GM12878 (cell line): ENCODE measurements at regions not wholly inside any gene's neighbourhood (a gene's known extent, or its start where the extent isn't known, plus 50 kb on each side); places are given as distances from the start of the nearest gene placed in this dataset.

ENCODE experiments used
- ATAC-seq: fragments of 200-7000 bp; cut with Tn5 transposase; 3 replicates; pipeline ENCODE4 v1.9.1; 2020; ENCODE audit warnings: mild to moderate bottlenecking, moderate library complexity
- BruUV-seq: library from RNA; stranded (reverse); fragments of 400-500 nt; replicated peaks from 2 replicates; lab custom pipeline; 2021; lab: Mats Ljungman, UMichigan
- CTCF ChIA-PET: fragments of 300-600 bp; sonication (Branson Sonifier 250); formaldehyde crosslinking; extraction: SDS; loops from one replicate; lab custom pipeline; 2021; ENCODE audit warnings: inconsistent platforms; lab: Yijun Ruan, JAX
- POLR2A ChIA-PET: fragments of 350-600 bp; formaldehyde crosslinking; extraction: SDS; loops from one replicate; lab custom pipeline; 2021; ENCODE audit warnings: inconsistent platforms; lab: Charles Lee
- RAD21 ChIA-PET: fragments of 300-600 bp; sonication (Branson Sonifier 250); formaldehyde crosslinking; loops from one replicate; lab custom pipeline; 2023; ENCODE audit warnings: antibody characterized with exemption; ENCODE audit not compliant: unreplicated experiment; lab: Charles Lee
- SMC1A ChIA-PET: fragments of 300-600 bp; sonication (Branson Sonifier 250); formaldehyde crosslinking; loops from one replicate; lab custom pipeline; 2023; ENCODE audit not compliant: unreplicated experiment, uncharacterized antibody; lab: Charles Lee
- DNase-seq: peaks from one replicate; pipeline ENCODE4 v3.0.0-alpha.2; 2011; ENCODE audit warnings: low read depth, low spot score
- FAIRE-seq: peaks from 3 replicates; lab custom pipeline; 2011; peaks lifted over from hg19 to GRCh38; lab: Jason Lieb, UNC
- H2AFZ ChIP-seq: 2 replicates; pipeline ENCODE4 v1.6.0; 2011; ENCODE audit warnings: low read depth, low read length, control low read depth; ENCODE audit not compliant: control insufficient read depth
- H3K27ac ChIP-seq: 2 replicates; pipeline ENCODE4 v1.5.1; 2011; ENCODE audit warnings: control low read depth; ENCODE audit not compliant: control insufficient read depth, insufficient read depth
- H3K27me3 ChIP-seq, 2 experiments: replicated peaks in 1 of 2; 2 replicates each; pipeline versions ENCODE4 v1.6.0 to v1.6.1; 2011; ENCODE audit warnings: low read length in 1 of 2; ENCODE audit not compliant: control insufficient read depth in 2 of 2, insufficient read depth in 2 of 2
- H3K36me3 ChIP-seq, 2 experiments: 2 replicates each; pipeline ENCODE4 v1.5.1; 2011; ENCODE audit warnings: low read length in 1 of 2; ENCODE audit not compliant: control insufficient read depth in 2 of 2, insufficient read depth in 2 of 2
- H3K4me1 ChIP-seq: 2 replicates; pipeline ENCODE4 v1.6.1; 2011; ENCODE audit warnings: mild to moderate bottlenecking, low read length, moderate library complexity, mixed read lengths; ENCODE audit not compliant: control insufficient read depth, insufficient read depth
- H3K4me2 ChIP-seq: 2 replicates; pipeline ENCODE4 v1.6.0; 2011; ENCODE audit warnings: control low read depth; ENCODE audit not compliant: control insufficient read depth, insufficient read depth
- H3K4me3 ChIP-seq: fragments of 200-600 bp; sonication (generic); 2 replicates; pipeline ENCODE4 v1.5.1; 2016
- H3K79me2 ChIP-seq: 2 replicates; pipeline ENCODE4 v1.6.0; 2011; ENCODE audit warnings: low read length; ENCODE audit not compliant: control insufficient read depth, insufficient read depth
- H3K9ac ChIP-seq: 2 replicates; pipeline ENCODE4 v1.8.0; 2011; ENCODE audit warnings: low read length, control low read depth, mixed read lengths; ENCODE audit not compliant: control insufficient read depth, insufficient read depth
- H3K9me3 ChIP-seq: replicated peaks from 3 replicates; pipeline ENCODE4 v1.5.1; 2011; ENCODE audit warnings: mild to moderate bottlenecking, low read length; ENCODE audit not compliant: control insufficient read depth, insufficient read depth
- H4K20me1 ChIP-seq: 2 replicates; pipeline ENCODE4 v1.6.0; 2011; ENCODE audit not compliant: control insufficient read depth, insufficient read depth
- CTCF ChIP-seq, 3 experiments: IDR thresholded peaks in 2 of 3; conservative IDR thresholded peaks in 1 of 3; 2 replicates each; pipeline ENCODE4 v1.5.1; 2011; ENCODE audit warnings: low read depth in 3 of 3, low read length in 3 of 3, mild to moderate bottlenecking in 3 of 3, control low read depth in 2 of 3, moderate library complexity in 2 of 3, inconsistent platforms in 1 of 3, mixed read lengths in 1 of 3; ENCODE audit not compliant: control insufficient read depth in 2 of 3, insufficient read depth in 1 of 3; ENCODE audit errors: extremely low read depth in 1 of 3
- LARP7 ChIP-seq: fragments of 450-650 bp; IDR thresholded peaks from 2 replicates; pipeline ENCODE4 v1.6.1; 2017; ENCODE audit warnings: mild to moderate bottlenecking
- MYC ChIP-seq: IDR thresholded peaks from 2 replicates; pipeline ENCODE4 v1.6.1; 2011; ENCODE audit warnings: mild to moderate bottlenecking, low read length, moderate library complexity, inconsistent platforms; ENCODE audit not compliant: insufficient read depth, insufficient replicate concordance, insufficient read length, severe bottlenecking
- RAD21 ChIP-seq: IDR thresholded peaks from 2 replicates; pipeline ENCODE4 v1.6.1; 2011; ENCODE audit warnings: mild to moderate bottlenecking, low read depth, low read length, moderate library complexity; ENCODE audit not compliant: insufficient read depth
- STAT3 ChIP-seq: IDR thresholded peaks from 2 replicates; pipeline ENCODE4 v1.6.1; 2011; ENCODE audit warnings: low read depth, low read length, improper control_type of control experiment
- YY1 ChIP-seq: IDR thresholded peaks from 2 replicates; pipeline ENCODE4 v1.6.1; 2011; ENCODE audit warnings: low read depth, mild to moderate bottlenecking, low read length
- ZBTB4 ChIP-seq: fragments of 450-650 bp; formaldehyde crosslinking; IDR thresholded peaks from 2 replicates; pipeline ENCODE4 v1.4.0; 2022; ENCODE audit warnings: mild to moderate bottlenecking, moderate library complexity
- ZNF207 ChIP-seq: fragments of 450-650 bp; IDR thresholded peaks from 2 replicates; pipeline ENCODE4 v1.6.1; 2014; ENCODE audit warnings: antibody characterized with exemption, mild to moderate bottlenecking, borderline replicate concordance
- WGBS: methylation state at CpG from one replicate; pipeline ENCODE4 v1.1.6; 2016; ENCODE audit warnings: low lambda C conversion rate; ENCODE audit not compliant: insufficient replicate concordance, insufficient coverage; ENCODE audit errors: missing lambda C conversion rate; 5-methylcytosine and 5-hydroxymethylcytosine counted together
- in situ Hi-C: fragments of 300-500 bp; cut with MboI; formaldehyde crosslinking; loops from 9 replicates; pipeline ENCODE4 v1.14.3; 2018; ENCODE audit warnings: mixed read lengths
- intact Hi-C: fragments of 100-400 bp; cut with micrococcal nuclease; formaldehyde crosslinking; loops from one replicate; pipeline ENCODE4 v1.14.2; 2022; ENCODE audit not compliant: unreplicated experiment
- TF ChIP-seq, protein P1 (sequence below): fragments of 450-650 bp; IDR thresholded peaks from 2 replicates; pipeline ENCODE4 v1.6.1; 2017; ENCODE audit warnings: borderline replicate concordance
- TF ChIP-seq, protein P2 (sequence below): fragments of 450-650 bp; IDR thresholded peaks from 2 replicates; pipeline ENCODE4 v1.6.1; 2017; ENCODE audit warnings: antibody characterized with exemption, mild to moderate bottlenecking, moderate library complexity

DNA sequence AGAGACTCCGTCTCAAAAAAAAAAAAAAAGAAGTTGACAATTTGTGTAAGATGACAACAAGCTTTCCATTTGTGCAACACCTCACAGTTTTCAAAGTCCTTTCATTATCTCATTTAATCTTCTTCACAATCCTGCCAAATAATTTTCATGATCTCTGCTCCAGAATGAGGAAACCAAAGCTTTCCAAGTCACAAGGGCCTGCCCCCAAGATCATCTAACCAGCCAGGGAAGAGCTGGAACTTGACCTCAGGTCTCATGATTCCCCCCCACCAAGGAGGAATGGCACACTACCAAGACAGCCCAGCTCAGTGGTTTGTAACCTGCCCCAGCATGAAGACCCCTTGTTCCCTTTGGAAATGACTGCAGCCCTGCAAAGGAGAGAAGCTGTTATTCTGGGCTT, 74.0 kb upstream of the PIM1 start:
- ChIA-PET POLR2A (interaction anchor here (0.7 to 0.9 kb wide), 2 partner anchors 76 to 110 kb away, joined by 3 read pairs; no protein-coding TSS in a partner anchor), SMC1A (interaction anchor here (0.7 kb wide), 1 partner anchor 20 kb away, joined by 3 read pairs; no protein-coding TSS in a partner anchor), RAD21 (no interaction called here), CTCF (no interaction called here)
- H2AFZ ChIP-seq: no peak overlapping the region
- H3K27ac ChIP-seq: no peak overlapping the region
- H3K79me2 ChIP-seq: no peaks in the 10 kb centered on the region
- peaks cover 7% of the 10 kb centered on the region for H3K4me1 ChIP-seq
- WGBS: 43% methylated on average over 1 of the region's 1 CpG
- no peak for FAIRE-seq
- H3K4me3 ChIP-seq: no peak overlapping the region
- intact Hi-C loops (no loop called here), in situ Hi-C loops (no loop called here)
- H3K9me3 ChIP-seq: no peaks in the 10 kb centered on the region; the same call in 2 of the 3 replicates
- no peak for TF ChIP-seq STAT3
- TF ChIP-seq, protein P1, sequence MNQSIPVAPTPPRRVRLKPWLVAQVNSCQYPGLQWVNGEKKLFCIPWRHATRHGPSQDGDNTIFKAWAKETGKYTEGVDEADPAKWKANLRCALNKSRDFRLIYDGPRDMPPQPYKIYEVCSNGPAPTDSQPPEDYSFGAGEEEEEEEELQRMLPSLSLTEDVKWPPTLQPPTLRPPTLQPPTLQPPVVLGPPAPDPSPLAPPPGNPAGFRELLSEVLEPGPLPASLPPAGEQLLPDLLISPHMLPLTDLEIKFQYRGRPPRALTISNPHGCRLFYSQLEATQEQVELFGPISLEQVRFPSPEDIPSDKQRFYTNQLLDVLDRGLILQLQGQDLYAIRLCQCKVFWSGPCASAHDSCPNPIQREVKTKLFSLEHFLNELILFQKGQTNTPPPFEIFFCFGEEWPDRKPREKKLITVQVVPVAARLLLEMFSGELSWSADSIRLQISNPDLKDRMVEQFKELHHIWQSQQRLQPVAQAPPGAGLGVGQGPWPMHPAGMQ: no peak
- no peak for TF ChIP-seq CTCF (IDR thresholded peaks at IDR 0.05 in 2 of 3, conservative IDR thresholded peaks at IDR 0.05 in 1 of 3; ENCODE audit: control insufficient read depth in 2 of 3, extremely low read depth in 1 of 3, insufficient read depth in 1 of 3, low read depth in 3 of 3, low read length in 3 of 3)
- TF ChIP-seq RAD21: no peak
- no peak for TF ChIP-seq ZNF207
- TF ChIP-seq, protein P2, sequence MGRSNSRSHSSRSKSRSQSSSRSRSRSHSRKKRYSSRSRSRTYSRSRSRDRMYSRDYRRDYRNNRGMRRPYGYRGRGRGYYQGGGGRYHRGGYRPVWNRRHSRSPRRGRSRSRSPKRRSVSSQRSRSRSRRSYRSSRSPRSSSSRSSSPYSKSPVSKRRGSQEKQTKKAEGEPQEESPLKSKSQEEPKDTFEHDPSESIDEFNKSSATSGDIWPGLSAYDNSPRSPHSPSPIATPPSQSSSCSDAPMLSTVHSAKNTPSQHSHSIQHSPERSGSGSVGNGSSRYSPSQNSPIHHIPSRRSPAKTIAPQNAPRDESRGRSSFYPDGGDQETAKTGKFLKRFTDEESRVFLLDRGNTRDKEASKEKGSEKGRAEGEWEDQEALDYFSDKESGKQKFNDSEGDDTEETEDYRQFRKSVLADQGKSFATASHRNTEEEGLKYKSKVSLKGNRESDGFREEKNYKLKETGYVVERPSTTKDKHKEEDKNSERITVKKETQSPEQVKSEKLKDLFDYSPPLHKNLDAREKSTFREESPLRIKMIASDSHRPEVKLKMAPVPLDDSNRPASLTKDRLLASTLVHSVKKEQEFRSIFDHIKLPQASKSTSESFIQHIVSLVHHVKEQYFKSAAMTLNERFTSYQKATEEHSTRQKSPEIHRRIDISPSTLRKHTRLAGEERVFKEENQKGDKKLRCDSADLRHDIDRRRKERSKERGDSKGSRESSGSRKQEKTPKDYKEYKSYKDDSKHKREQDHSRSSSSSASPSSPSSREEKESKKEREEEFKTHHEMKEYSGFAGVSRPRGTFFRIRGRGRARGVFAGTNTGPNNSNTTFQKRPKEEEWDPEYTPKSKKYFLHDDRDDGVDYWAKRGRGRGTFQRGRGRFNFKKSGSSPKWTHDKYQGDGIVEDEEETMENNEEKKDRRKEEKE: no peak
- no peak for TF ChIP-seq MYC
- no peak for TF ChIP-seq LARP7
- TF ChIP-seq YY1: no peak
- TF ChIP-seq ZBTB4: no peak
- H4K20me1 ChIP-seq: no peaks in the 10 kb centered on the region
- H3K36me3 ChIP-seq: no peaks in the 10 kb centered on the region
- H3K27me3 ChIP-seq: no peaks in the 10 kb centered on the region
- no peak overlapping the region for H3K4me2 ChIP-seq
- no TSS peak for BruUV-seq
- DNase-seq: no peak
- no peak for ATAC-seq
- H3K9ac ChIP-seq: no peak overlapping the region
